Lower leg skin (tissue), 4 donors: ENCODE measurements at regions not wholly inside any gene's neighbourhood (a gene's known extent, or its start where the extent isn't known, plus 50 kb on each side); places are given as distances from the start of the nearest gene placed in this dataset.
A peak's percentile ranks its signal among the peaks of the same experiment; 100 is the strongest.
"Not testable (repeated sequence)": the region's sequence is repeated elsewhere in the genome, so short reads cannot be mapped to it uniquely, and the experiment has no call there.

Experiments
- DNase-seq, 2 donors: peaks; one replicate each; pipeline ENCODE4 v3.0.0-alpha.2; 2019; ENCODE audit warnings: low spot score in 2 of 2
- H3K4me3 ChIP-seq: fragments of 200-600 bp; sonication (generic); 2 replicates; pipeline ENCODE4 v1.5.1; 2017; ENCODE audit warnings: mild to moderate bottlenecking, low read depth; ENCODE audit not compliant: poor library complexity, severe bottlenecking
- CTCF ChIP-seq, 3 donors: fragments of 450-650 bp; IDR thresholded peaks; one replicate each; pipeline ENCODE4 v1.5.1; 2016; ENCODE audit warnings: antibody characterized with exemption in 3 of 3, mild to moderate bottlenecking in 3 of 3, moderate library complexity in 2 of 3
- POLR2A ChIP-seq, 2 donors: fragments of 450-650 bp; IDR thresholded peaks; one replicate each; pipeline ENCODE4 v1.6.1; 2016 to 2017; ENCODE audit warnings: antibody characterized with exemption in 2 of 2, mild to moderate bottlenecking in 1 of 2, moderate library complexity in 1 of 2
- WGBS, 2 donors: methylation state at CpG; one replicate each; pipeline ENCODE4 v1.1.5; 2018; 5-methylcytosine and 5-hydroxymethylcytosine counted together
- intact Hi-C: fragments of 100-400 bp; cut with DNase I; formaldehyde crosslinking; loops from one replicate; pipeline ENCODE4 v1.15.0; 2023; ENCODE audit warnings: low total_unique reads

- no peak for TF ChIP-seq CTCF (IDR thresholded peaks at IDR 0.05)
- no peak overlapping the region for H3K4me3 ChIP-seq
- intact Hi-C loops, result no loop called here
- DNase-seq, result peak in 1 of 2 donors; percentile 63
- WGBS, 2 donors, result 66 to 80% methylated on average over 10 to 12 of the region's 12 CpGs
Observed at GRCh38 chr22:47409539-47410275, 647.3 kb downstream of the TBC1D22A start.

GRCh38 chr22:47408409-47408808, 646.0 kb downstream of the TBC1D22A start:
- TF ChIP-seq CTCF (IDR thresholded peaks at IDR 0.05) (no peak), POLR2A (IDR thresholded peaks at IDR 0.05) (no peak)
- peak in 1 of 2 donors; percentile 68 for DNase-seq
- 72 to 80% methylated on average over 7 of the region's 7 CpGs for WGBS, 2 donors
- intact Hi-C loops, result no loop called here
- no peak overlapping the region for H3K4me3 ChIP-seq

- TF ChIP-seq CTCF (IDR thresholded peaks at IDR 0.05) (no peak), POLR2A (IDR thresholded peaks at IDR 0.05) (no peak)
- WGBS, 2 donors, result 52 to 55% methylated on average over 6 of the region's 6 CpGs
- H3K4me3 ChIP-seq, result no peak overlapping the region
- intact Hi-C loops, result no loop called here
- peak in 1 of 2 donors; percentile 62 for DNase-seq
Observed at GRCh38 chr22:47407461-47408025, 645.1 kb downstream of the TBC1D22A start.

- 76 to 79% methylated on average over 11 of the region's 11 CpGs for WGBS, 2 donors
- no peak overlapping the region for H3K4me3 ChIP-seq
- DNase-seq, result peak in 1 of 2 donors; percentile 62
- TF ChIP-seq CTCF (IDR thresholded peaks at IDR 0.05) (no peak), POLR2A (IDR thresholded peaks at IDR 0.05) (no peak)
- intact Hi-C loops, result no loop called here
Observed at GRCh38 chr22:47406896-47407295, 644.4 kb downstream of the TBC1D22A start.

- DNase-seq, result no peak
- intact Hi-C loops, result no loop called here
- H3K4me3 ChIP-seq, result no peak overlapping the region
- TF ChIP-seq CTCF (IDR thresholded peaks at IDR 0.05) (no peak), POLR2A (IDR thresholded peaks at IDR 0.05) (no peak)
- 85 to 90% methylated on average over 12 of the region's 12 CpGs for WGBS, 2 donors
Observed at GRCh38 chr22:47406180-47406834, 643.9 kb downstream of the TBC1D22A start.

GRCh38 chr22:47405222-47405621, 642.8 kb downstream of the TBC1D22A start:
- intact Hi-C loops, result not testable (repeated sequence)

More at GRCh38 chr22:47405222-47405621, 642.8 kb downstream of the TBC1D22A start:
- H3K4me3 ChIP-seq, DNase-seq: not testable (repeated sequence)
- 89% methylated on average over 15 of the region's 15 CpGs for WGBS, 2 donors
